Left kidney (tissue), 1 donor: ENCODE measurements at regions not wholly inside any gene's neighbourhood (a gene's known extent, or its start where the extent isn't known, plus 50 kb on each side); places are given as distances from the start of the nearest gene placed in this dataset.
"Not testable (repeated sequence)": the region's sequence is repeated elsewhere in the genome, so short reads cannot be mapped to it uniquely, and the experiment has no call there.

ENCODE experiments used
- DNase-seq: peaks from one replicate; pipeline ENCODE4 v3.0.0-alpha.2; 2013

DNA sequence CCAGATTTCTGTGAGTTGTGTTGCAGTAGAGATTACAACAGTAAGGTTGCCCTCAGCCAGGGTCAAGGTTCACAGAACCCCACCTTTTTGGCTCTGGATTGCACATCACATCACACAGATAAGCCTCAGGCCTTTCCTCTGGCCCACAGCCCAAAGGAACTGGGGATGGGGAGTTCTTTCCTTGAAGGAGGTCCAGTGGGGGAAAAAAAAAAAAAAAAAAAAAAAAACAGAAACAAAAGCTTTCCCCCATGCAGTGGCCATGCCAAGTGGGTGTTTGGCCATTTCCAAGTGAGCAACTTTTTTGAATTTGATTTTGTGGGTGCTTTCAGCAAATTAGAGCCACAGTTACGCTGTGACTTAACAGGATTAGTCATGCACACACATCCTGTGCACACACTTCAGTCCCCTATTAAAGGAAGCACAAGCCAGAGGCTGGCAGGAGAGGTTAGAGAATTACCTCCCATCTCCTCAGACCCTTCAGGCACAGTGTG lies 79.3 kb upstream of the NANOS1 start:
- no peak for DNase-seq

DNA sequence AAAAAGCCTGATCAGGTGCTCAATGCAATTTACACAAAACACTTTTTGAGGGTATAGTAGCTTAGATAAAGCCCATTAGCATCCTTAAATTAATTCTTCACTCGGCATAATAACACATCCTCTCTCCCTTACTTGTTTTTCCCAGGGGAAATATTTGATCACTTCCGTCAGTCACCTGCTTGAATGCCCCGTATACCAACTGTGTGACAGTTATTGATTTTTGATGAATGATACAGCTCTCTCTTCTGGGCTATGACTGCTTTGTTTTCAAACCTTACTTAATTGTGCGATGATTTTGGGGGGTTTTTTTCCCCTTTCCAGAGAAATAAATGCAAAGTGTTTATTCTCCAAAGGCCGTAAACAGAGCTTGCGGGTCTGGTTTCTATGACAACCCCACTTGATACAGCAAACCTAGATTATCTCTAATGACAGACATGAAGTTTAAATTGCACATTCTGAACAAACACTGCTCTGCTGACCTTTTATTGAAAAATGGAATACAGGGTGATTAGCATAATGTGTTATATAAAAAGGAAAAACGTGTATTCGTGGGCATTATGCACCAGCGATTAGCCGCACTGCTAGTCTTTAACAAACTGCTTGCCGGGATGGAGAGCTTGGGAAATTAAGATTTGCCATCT lies 78.4 kb upstream of the NANOS1 start:
- DNase-seq: no peak

DNA sequence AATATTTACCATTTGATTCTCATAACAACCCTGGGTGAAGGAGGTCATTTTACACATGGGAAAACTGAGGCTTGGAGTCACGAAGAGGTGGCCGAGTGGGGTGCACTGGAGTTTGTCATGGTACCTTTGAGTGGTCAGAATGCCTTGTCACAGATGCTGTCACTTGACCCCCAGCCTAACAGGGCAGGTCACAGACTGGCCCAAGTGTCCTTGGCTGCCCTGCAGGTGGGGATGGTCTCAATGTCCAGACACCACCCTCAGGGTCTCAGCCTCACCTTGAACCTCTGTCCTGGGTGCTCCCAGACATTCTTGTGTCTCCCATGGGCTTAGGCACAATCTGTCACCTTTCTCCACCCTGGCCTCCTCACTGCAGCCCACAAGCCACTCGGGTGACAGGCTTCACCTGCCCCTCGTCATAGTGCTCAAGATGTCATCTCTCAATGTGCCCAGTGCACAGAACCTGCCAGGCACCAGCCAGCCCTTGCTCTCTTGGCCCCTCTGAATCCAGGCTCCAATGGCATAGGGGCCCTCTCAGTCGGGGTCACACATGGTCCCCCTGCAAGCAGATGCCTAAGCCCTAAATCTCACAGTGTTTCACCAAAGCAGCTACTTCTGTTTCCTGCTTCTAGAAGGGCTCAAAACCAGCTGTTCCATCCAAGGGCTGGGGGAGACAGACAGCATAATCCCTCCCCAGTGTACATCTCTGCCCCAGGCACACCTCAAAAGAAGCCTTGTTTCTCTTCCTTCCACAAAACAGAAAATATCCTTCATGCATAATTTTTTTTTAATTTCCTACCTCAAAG lies 76.8 kb upstream of the NANOS1 start:
- no peak for DNase-seq

DNA sequence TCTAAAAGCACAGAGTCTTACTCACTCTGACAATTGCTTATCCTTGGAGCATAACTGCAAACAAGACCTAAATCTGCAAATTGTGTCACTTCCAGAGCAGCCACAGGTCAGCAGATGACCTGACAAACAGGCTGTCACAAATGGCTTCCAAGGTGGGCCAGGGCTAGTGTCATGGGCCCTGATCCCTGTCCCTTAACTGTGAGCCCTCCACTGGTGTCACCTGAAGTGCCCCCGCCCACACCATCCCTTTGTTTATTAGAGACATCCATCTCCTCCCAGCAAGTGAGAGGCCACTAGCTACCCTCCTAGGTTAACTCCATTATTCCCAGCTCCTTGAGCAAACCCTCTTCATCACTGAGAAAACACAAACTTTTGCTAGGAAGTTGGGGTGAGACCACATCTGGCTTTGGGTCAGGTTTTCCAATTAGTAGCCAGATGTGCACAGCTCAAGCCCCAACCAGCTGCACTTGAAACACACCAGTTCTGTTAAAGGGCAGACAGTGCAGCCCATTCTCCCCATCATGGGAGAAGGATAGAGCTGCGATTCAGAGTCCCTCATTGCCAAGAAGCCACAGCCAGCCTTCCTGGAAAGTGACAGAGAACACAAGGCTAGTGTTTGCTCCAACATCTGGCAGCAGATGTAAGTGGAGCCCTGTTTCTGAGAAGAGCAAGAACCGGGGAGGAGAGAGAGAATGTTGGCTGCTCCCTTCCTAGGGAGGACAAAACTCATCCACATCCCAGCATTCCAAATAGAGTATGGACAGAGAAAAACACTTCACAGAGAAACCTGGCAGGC lies 75.7 kb upstream of the NANOS1 start:
- DNase-seq: no peak

DNA sequence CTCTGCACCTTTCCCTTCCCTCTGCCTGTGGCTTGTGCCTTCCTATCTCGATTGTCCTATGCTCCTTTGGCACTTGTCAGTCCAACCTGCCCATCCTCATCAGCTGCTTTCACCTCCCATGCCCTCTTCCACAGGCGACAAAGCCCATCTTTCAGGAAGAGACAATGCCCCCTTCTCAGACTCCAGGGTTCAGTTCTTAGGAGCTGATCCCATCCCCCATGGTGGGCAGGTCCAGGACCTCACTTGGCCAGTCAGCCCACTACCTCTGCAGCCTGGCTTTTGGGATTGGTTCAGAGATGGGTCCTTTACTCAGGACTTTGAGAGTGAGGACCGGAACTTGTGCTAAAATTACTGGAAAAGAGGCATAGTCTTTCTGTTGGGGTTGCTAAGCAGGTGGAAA lies 74.0 kb upstream of the NANOS1 start:
- DNase-seq: no peak

DNA sequence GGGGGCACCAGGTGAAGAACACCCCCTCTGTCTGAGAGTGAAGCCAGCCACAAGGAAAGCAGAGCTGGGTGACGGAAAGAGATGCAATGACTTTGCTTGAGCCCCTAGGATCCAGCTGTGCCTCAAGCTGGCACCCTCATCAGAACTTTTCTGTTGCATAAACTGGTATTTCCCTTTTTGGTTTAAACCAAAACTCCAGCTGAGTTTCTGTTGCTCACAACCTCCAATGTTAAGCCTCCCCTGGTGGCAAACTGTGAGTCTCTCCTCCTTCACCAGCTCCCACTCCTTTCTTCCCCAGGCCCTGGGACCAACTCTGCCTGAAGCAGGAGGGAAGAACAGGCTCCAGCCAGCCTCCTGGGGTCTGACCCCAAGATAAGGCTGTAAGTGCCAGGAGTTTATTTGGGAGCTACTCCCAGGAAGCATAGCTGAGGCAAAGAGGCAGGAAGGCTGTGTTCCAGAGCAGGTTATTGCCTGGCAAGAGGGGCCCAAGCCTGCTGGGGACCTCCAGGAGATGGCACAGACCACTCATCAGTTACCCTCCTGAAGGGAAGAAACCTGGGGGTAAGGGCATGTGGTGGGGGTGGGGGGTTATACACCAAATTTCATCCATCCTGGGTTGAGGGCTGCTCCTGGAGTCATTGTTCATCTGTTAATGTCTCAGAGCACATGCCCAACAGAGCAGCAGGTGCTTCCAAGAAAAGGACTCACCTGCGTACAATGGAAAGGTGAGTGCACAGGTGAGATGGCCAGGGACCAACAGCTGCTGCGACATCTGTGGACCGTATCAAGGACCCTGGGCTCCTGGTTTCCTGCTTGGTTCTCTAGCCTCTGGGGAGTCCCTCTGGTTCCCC lies 73.3 kb upstream of the NANOS1 start:
- no peak for DNase-seq

DNA sequence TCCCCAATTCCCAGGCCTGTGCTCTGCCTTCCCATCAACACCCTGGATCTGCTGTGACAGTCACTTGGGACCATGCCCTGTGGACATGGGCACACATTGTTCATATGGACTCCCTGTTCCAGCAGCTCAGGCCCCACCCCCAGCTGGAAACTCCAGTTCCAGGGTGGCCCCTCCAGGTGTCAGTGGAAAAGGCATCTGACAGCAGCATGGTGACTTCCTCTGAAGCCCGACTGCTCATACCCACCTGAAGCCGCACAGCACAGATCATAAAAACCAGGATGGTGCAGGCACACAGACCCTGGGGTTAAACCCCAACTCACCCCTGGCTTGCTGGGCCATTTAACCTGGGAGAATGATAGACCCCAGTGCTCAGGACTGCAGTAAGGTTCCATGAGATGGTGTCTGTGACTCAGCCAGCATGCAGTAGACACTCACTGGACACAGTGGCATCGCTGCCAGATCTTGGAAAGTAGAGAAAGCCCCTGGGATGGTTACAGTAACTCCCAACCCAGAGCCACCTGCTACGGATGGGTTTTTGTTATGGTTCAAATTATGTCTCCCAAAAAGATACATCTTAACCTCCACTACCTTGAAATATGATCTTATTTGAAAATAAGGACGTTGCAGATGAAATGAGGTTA lies 72.6 kb upstream of the NANOS1 start:
- DNase-seq: no peak

DNA sequence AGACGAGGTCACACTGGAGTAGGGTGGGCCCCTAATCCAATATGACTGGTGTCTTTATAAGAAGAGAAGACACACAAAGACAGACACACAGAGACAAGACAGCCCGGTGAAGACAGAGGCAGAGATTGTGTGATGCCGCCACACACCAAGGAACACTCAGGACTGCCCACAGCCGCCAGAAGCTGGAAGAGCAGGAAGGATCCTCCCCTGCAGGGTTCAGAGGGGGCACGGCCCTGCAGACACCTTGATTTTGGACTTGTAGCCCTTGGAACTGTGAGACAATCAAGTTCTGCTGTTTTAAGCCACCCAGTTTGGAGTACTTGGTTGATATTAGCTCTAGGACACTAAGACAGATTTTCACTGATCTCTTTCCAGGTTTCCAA lies 72.1 kb upstream of the NANOS1 start:
- DNase-seq: no peak

DNA sequence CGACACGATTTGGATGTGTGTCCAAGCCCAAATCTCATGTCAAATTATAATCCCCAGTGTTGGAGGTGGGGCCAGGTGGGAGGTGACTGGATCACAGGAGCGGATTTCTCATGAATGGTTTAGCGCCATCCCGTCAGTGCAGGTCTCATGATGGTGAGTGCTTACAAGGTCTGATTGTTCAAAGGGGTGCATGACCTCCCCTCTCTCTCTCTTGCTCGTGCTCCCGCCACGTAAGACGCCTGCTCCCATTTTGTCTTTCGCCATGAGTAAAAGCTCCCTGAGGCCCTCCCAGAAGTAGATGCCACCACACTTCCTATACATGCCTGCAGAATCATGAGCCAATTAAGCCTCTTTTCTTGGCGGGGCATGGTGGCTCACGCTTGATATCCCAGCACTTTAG lies 71.5 kb upstream of the NANOS1 start:
- DNase-seq: no peak

DNA sequence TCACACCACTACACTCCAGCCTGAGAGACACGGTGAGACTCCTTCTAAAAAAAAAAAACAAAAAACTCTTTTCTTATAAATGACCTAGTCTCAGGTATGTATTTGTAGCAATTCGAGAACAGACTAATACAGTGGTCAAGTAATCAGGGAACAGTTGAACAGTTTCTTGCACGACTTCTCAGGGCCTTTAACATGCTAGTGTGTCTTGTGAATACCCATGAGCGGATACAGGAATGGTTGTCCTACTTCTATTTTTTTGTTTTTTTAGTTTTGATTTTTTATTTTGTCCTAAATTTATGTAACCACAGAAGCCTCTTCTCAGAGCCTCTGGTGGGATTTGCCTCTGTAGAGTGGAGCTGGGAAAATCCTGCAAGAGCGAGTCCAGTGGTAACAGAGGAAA lies 71.0 kb upstream of the NANOS1 start:
- no peak for DNase-seq

DNA sequence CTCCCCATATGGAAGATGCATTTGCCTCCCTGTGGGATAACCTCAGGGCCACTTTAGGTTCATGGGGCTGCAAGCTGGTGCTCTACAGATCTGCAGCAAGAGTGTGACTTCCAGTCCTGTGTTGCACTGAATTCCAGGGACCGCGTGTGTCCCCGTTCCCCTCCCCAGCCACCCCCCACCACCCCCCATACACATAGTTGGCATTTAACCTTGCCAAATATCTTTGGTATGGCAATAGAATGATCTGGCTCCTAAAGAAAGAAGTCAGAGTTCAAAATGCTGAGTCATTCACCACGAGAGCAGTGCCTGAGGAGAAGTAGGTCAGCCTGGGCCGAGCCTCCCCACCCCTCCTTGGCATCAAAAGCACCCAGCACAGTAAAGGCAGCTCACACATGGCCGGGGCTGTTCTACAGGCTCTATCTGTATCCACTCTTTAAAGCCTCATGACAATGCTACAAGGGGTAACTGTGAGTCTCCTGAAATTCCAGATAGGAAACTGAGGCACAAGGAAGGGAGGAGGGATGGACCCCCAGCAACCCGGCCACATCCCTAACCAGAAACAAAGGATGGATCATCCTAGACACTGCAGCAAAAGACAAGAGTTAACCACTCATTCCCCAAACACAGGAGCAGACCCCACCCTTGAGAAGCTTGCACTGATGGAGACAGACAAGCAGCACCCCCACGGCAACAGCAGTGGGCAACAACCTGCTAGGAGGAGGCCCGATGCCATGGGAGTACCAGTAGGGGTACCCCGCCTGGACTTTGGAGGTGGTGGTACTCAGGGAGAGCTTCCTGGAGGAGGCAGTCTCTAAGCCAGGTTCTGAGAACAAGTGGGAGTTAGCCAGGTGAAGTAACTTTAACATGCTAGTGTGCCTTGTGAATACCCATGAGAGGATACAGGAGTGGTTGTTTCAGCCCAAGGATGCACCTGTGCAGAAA lies 70.3 kb upstream of the NANOS1 start:
- DNase-seq: no peak

DNA sequence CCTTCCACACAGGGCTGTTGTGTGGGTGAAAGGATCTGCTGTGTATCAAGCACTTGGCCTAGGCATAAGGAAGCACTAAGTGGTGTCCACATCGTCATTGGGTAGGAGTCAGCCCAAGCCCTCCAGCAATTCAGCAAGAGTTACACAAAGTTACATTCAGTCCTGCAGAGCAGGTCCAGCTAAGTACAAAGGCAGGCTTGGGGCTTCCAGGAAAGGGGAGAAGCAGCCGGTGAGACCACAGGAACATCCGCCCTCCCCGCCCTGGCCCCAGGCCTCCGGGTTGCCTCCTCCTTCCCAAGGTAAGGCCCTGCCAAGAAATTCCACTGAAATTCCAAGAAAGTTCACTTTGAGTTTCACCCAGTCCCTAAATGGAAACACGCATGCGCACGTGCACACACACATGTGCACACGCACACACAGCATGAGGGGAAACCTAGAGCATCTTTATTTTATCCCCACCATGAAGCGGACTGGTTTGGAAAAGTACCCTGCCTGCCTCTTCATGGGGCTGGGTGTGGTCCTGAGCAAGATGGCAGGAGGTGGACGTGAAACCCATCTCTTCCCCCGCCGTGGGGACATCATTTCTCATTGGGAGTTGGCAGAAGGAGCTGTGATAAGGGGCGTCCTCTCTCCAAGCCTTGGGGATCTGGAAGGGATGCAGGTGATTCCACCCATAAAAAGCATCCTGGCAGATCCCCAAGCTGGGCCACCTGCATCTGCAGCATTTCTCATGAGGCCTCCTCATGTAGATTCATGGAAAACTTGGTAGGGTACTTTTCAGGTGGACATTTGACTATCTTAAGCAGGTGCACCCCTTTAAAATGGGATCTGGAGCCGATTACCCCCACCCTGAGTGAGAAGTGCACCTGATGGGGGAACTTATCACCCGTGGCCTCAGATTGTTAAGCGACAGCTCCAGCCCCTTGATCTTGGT lies 69.1 kb upstream of the NANOS1 start:
- DNase-seq: no peak

DNA sequence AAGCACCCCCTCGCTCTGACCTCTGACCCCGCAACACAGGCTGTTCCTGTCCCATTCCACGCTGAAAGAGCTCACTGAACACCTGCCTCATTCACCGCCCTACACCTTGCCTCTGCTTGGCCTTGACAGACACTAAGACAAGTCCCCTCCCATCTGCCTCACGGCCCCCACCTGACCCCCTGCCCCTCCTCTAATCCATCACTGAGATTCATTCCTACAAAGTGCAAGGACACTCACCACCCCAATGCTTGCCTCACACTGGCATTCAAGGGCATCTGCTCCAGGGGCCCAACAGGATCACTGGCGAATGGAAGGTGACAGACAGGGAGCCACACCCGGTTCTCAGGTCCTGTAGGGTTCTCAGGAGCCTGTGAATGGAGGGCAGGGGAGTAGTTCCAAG lies 68.1 kb upstream of the NANOS1 start:
- DNase-seq: no peak

DNA sequence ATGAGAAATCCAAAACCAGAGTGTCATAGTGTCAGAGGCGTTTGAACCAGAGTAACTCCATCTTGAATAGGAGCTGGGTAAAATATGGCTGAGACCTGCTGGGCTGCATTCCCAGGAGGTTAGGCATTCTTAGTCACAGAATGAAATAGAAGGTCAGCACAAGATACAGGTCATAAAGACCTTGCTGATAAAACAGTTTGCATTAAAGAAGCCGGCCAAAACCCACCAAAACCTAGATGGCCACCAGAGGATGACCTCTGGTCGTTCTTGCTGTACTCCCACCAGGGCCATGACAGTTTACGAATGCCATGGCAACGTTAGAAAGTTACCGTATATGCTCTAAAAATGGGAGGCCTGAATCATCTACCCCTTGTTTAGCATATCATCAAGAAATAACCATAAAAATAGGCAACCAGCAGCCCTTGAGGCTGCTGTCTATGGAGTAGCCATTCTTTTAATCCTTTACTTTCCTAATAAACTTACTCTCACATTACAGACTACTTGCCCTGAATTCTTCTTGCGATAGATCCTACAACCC lies 67.1 kb upstream of the NANOS1 start:
- not testable (repeated sequence) for DNase-seq

DNA sequence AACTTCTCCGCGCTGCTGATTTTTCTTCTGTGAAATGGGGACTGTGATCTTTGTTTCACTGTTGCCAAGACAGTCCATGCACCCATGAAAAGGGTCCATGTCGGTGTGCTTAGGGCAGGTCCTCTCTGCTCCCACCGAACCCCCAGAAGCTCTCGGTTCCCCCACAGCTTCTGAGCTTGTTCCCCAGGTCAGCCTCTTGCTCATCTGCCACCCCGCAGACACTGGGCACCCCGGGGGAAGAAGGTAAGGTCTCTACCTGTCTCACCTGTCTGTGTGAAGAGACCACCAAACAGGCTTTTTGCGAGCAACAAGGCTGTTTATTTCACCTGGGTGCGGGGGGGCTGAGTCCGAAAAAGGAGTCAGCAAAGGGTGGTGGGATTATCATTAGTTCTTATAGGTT lies 66.2 kb upstream of the NANOS1 start:
- no peak for DNase-seq

DNA sequence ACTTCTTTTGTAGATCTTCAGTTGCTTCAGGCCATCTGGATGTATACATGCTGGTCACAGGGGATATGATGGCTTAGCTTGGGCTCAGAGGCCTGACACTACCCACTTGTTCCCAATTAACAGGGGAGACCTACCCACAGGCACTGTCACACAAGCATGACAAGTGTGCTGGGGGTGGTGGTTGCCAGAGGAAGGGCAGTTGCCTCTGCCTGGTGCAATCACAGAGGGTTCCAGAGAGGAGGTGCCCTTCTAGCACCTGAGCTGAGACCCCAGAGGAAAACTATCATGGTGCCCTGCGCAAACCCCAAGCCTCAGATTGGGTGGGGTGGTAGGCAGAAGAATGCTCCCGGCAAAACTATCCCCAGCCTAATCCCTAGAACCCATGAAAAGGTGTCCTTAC lies 65.6 kb upstream of the NANOS1 start:
- no peak for DNase-seq

DNA sequence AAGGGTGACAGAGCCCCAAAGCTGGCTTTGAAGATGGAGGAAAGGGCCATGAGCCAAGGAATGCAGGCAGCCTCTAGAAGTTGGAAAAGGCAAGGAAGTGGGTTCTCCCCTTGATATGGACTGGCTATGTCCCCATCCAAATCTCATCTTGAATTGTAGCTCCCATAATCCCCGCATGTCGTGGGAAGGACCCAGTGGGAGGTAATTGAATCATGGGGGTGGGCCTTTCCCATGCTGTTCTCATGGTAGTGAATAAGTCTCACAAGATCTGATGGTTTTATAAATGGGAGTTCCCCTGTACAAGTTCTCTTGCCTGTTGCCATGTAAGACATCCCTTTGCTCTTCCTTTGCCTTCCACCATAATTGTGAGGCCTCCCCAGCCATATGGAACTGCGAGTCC lies 65.0 kb upstream of the NANOS1 start:
- DNase-seq: not testable (repeated sequence)

DNA sequence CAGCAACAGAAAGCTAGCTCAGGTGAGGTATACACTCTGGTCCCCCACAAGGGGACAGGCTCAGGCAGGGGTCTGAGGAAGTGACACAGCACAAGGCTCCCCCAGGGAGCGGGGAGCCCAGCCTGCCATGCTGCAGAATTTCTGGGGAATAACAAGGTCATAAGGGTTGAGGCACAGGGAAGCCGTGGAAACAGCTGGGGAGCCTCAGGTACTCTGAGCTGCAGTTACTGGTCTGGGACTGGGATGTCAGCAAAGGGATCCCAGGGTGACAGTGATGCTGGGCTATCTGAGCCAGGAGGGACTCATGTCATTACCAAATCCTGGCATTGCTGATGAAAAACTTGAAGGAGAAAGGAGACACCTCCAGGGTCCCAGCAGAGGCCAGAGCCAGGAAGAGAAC lies 64.4 kb upstream of the NANOS1 start:
- DNase-seq: no peak

DNA sequence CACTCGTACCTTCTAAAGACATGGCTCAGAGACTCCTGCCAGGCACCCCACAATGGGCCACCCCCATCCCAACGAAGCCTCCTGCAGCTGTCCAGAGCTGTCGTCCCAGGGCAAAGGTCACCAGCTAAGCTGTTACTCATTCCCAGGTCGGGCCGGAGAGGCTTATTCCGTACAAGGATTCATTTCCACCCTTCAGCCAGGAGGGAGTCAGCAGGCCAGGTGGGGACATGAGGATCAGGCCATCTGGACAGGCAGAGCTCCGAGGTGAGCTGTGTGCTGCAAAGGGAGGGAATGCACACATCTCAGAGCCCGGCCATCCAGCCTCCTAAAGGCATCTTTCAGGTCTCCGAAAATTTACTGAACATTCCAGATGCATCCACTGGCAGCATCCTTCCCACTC lies 63.9 kb upstream of the NANOS1 start:
- DNase-seq: no peak
